Neural progenitor cell (in vitro differentiated cells): ENCODE measurements at regions not wholly inside any gene's neighbourhood (a gene's known extent, or its start where the extent isn't known, plus 50 kb on each side); places are given as distances from the start of the nearest gene placed in this dataset.

Experiments used
- DNase-seq: peaks from one replicate; pipeline ENCODE4 v3.0.0-alpha.2; 2016; ENCODE audit warnings: low spot score
- H2AFZ ChIP-seq: fragments of 200-600 bp; sonication (generic); replicated peaks from 2 replicates; pipeline ENCODE4 v1.6.1; 2016; ENCODE audit warnings: antibody characterized with exemption
- H3F3A ChIP-seq: fragments of 200-600 bp; sonication (generic); 2 replicates; pipeline ENCODE4 v1.6.1; 2016; ENCODE audit warnings: antibody characterized with exemption, low read depth
- H3K27ac ChIP-seq: fragments of 200-600 bp; sonication (generic); 2 replicates; pipeline ENCODE4 v1.5.1; 2016; ENCODE audit warnings: mild to moderate bottlenecking
- H3K27me3 ChIP-seq: fragments of 200-600 bp; sonication (generic); 2 replicates; pipeline ENCODE4 v1.6.1; 2016; ENCODE audit warnings: mild to moderate bottlenecking, moderate library complexity
- H3K36me3 ChIP-seq: fragments of 200-600 bp; sonication (generic); 2 replicates; pipeline ENCODE4 v1.5.1; 2016
- H3K4me1 ChIP-seq: fragments of 200-600 bp; sonication (generic); 2 replicates; pipeline ENCODE4 v1.6.1; 2016; ENCODE audit warnings: mixed run types
- H3K4me2 ChIP-seq: fragments of 200-600 bp; sonication (generic); 2 replicates; pipeline ENCODE4 v1.6.1; 2016
- H3K4me3 ChIP-seq: fragments of 200-600 bp; sonication (generic); 2 replicates; pipeline ENCODE4 v1.5.1; 2016
- H3K79me2 ChIP-seq: fragments of 200-600 bp; sonication (generic); 2 replicates; pipeline ENCODE4 v1.6.1; 2016; ENCODE audit warnings: low read depth
- H3K9ac ChIP-seq: fragments of 200-600 bp; sonication (generic); 2 replicates; pipeline ENCODE4 v1.6.1; 2016
- H3K9me3 ChIP-seq: fragments of 200-600 bp; sonication (generic); 2 replicates; pipeline ENCODE4 v1.5.1; 2016; ENCODE audit warnings: low read depth
- H4K20me1 ChIP-seq: fragments of 200-600 bp; sonication (generic); 2 replicates; pipeline ENCODE4 v1.6.1; 2016; ENCODE audit warnings: low read depth
- H3K27ac Mint-ChIP-seq: 3 replicates; pipeline ENCODE4 v1.8.0; 2021; ENCODE audit warnings: mixed read lengths
- H3K27me3 Mint-ChIP-seq: 2 replicates; pipeline ENCODE4 v1.8.0; 2022; ENCODE audit warnings: low read depth, mild to moderate bottlenecking, inconsistent platforms, moderate library complexity, mixed read lengths; ENCODE audit not compliant: insufficient read depth
- H3K36me3 Mint-ChIP-seq: 3 replicates; pipeline ENCODE4 v1.8.0; 2021; ENCODE audit warnings: mixed read lengths
- H3K4me1 Mint-ChIP-seq: 3 replicates; pipeline ENCODE4 v1.8.0; 2021; ENCODE audit warnings: mixed read lengths
- H3K4me3 Mint-ChIP-seq: 3 replicates; pipeline ENCODE4 v1.8.0; 2021; ENCODE audit warnings: mild to moderate bottlenecking, moderate library complexity, mixed read lengths
- H3K9me3 Mint-ChIP-seq: 3 replicates; pipeline ENCODE4 v1.8.0; 2020; ENCODE audit warnings: mixed read lengths
- CTCF ChIP-seq: fragments of 200-600 bp; sonication (generic); IDR thresholded peaks from 2 replicates; pipeline ENCODE4 v1.5.1; 2017; ENCODE audit warnings: antibody characterized with exemption, mild to moderate bottlenecking
- EZH2 ChIP-seq: fragments of 200-600 bp; sonication (generic); IDR thresholded peaks from 2 replicates; pipeline ENCODE4 v1.6.1; 2017; ENCODE audit warnings: antibody characterized with exemption, mild to moderate bottlenecking, moderate library complexity
- EZH2phosphoT487 ChIP-seq: fragments of 200-600 bp; sonication (generic); IDR thresholded peaks from 2 replicates; pipeline ENCODE4 v1.6.1; 2017; ENCODE audit warnings: antibody characterized with exemption

- no peaks in the 10 kb centered on the region for H3K9me3 ChIP-seq
- H3K36me3 ChIP-seq, result no peaks in the 10 kb centered on the region
- Mint-ChIP-seq H3K4me1 (no peaks in the 10 kb centered on the region), H3K27ac (no peak overlapping the region), H3K27me3 (no peaks in the 10 kb centered on the region), H3K36me3 (no peaks in the 10 kb centered on the region), H3K4me3 (no peak overlapping the region), H3K9me3 (no peaks in the 10 kb centered on the region)
- no peak for DNase-seq
- H3F3A ChIP-seq, result no peaks in the 10 kb centered on the region
- no peak overlapping the region for H2AFZ ChIP-seq
- no peaks in the 10 kb centered on the region for H3K27me3 ChIP-seq
- no peak for TF ChIP-seq EZH2phosphoT487
- TF ChIP-seq EZH2, result no peak
- TF ChIP-seq CTCF, result no peak
- peaks cover 5% of the 10 kb centered on the region for H3K4me1 ChIP-seq
- H3K27ac ChIP-seq, result no peak overlapping the region
- H4K20me1 ChIP-seq, result no peaks in the 10 kb centered on the region
- H3K9ac ChIP-seq, result no peak overlapping the region
- no peak overlapping the region for H3K4me3 ChIP-seq
- H3K79me2 ChIP-seq, result no peaks in the 10 kb centered on the region
- H3K4me2 ChIP-seq, result no peak overlapping the region
Measured at GRCh38 chr5:4370218-4370617, 769.9 kb upstream of the ADAMTS16 start.

GRCh38 chr5:4372481-4372880, 767.6 kb upstream of the ADAMTS16 start:
- H3F3A ChIP-seq, result no peaks in the 10 kb centered on the region
- peaks cover 3% of the 10 kb centered on the region for H3K9me3 Mint-ChIP-seq
- peaks cover 5% of the 10 kb centered on the region for H3K4me1 ChIP-seq
- no peaks in the 10 kb centered on the region for H3K36me3 ChIP-seq
- H3K4me2 ChIP-seq, result no peak overlapping the region
- H4K20me1 ChIP-seq, result no peaks in the 10 kb centered on the region
- H3K4me3 ChIP-seq, result no peak overlapping the region
- no peak for TF ChIP-seq CTCF
- no peak for TF ChIP-seq EZH2
- TF ChIP-seq EZH2phosphoT487, result no peak
- H2AFZ ChIP-seq, result no peak overlapping the region
- no peak for DNase-seq
- no peaks in the 10 kb centered on the region for H3K27me3 ChIP-seq
- H3K9ac ChIP-seq, result no peak overlapping the region
- no peaks in the 10 kb centered on the region for H3K9me3 ChIP-seq
- H3K27ac ChIP-seq, result no peak overlapping the region
- H3K4me1 Mint-ChIP-seq, result no peaks in the 10 kb centered on the region
- no peaks in the 10 kb centered on the region for H3K79me2 ChIP-seq
- peaks cover 2% of the 10 kb centered on the region for H3K27me3 Mint-ChIP-seq
- H3K4me3 Mint-ChIP-seq, result no peak overlapping the region
- no peaks in the 10 kb centered on the region for H3K36me3 Mint-ChIP-seq
- no peak overlapping the region for H3K27ac Mint-ChIP-seq

- H3K4me2 ChIP-seq, result no peak overlapping the region
- no peak overlapping the region for H3K4me3 ChIP-seq
- no peaks in the 10 kb centered on the region for H3F3A ChIP-seq
- H3K27ac ChIP-seq, result no peak overlapping the region
- H3K4me1 ChIP-seq, result peaks cover 5% of the 10 kb centered on the region
- H3K9ac ChIP-seq, result no peak overlapping the region
- no peak for TF ChIP-seq CTCF
- no peak for TF ChIP-seq EZH2
- TF ChIP-seq EZH2phosphoT487, result no peak
- no peaks in the 10 kb centered on the region for H3K27me3 ChIP-seq
- no peak overlapping the region for H2AFZ ChIP-seq
- Mint-ChIP-seq H3K4me1 (no peaks in the 10 kb centered on the region), H3K36me3 (no peaks in the 10 kb centered on the region), H3K27me3 (peaks cover 2% of the 10 kb centered on the region), H3K27ac (no peak overlapping the region), H3K9me3 (peaks cover 3% of the 10 kb centered on the region), H3K4me3 (no peak overlapping the region)
- no peaks in the 10 kb centered on the region for H3K36me3 ChIP-seq
- no peak for DNase-seq
- H3K79me2 ChIP-seq, result no peaks in the 10 kb centered on the region
- H4K20me1 ChIP-seq, result no peaks in the 10 kb centered on the region
- no peaks in the 10 kb centered on the region for H3K9me3 ChIP-seq
Measured at GRCh38 chr5:4373051-4373820, 766.9 kb upstream of the ADAMTS16 start.
